MM.1S (cell line): ENCODE measurements at regions not wholly inside any gene's neighbourhood (a gene's known extent, or its start where the extent isn't known, plus 50 kb on each side); places are given as distances from the start of the nearest gene placed in this dataset.

ENCODE experiments used
- EZH2 ChIP-seq: fragments of 300-600 bp; sonication (generic); optimal IDR thresholded peaks from 2 replicates; pipeline ENCODE3; 2017; ENCODE audit warnings: low read depth, mild to moderate bottlenecking, antibody characterized with exemption, low read length, mixed read lengths
- TF ChIP-seq, protein P1 (sequence below): fragments of 300-600 bp; sonication (generic); IDR thresholded peaks from 2 replicates; pipeline ENCODE4 v1.5.1; 2016; ENCODE audit warnings: antibody characterized with exemption, low read length, mixed read lengths

DNA sequence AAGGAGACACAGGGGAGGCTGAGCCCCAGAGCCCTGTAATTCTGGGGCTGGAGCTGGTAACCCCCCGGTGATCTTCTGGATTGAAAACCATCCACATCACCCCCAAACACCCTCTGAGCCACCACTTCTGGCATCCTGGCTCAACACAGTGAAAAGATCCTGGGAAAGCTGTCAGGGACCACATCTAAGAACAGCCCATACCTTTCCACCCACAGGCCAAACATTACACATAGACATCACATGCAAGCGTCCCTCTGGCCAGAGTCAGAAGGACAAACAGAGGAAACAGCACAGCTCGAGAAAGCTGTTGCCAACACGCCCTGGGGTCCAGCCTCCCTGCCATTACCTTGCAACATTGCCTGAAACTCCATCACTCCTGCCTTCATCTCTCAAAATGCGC lies 469.5 kb downstream of the SOX6 start:
- TF ChIP-seq, protein P1, sequence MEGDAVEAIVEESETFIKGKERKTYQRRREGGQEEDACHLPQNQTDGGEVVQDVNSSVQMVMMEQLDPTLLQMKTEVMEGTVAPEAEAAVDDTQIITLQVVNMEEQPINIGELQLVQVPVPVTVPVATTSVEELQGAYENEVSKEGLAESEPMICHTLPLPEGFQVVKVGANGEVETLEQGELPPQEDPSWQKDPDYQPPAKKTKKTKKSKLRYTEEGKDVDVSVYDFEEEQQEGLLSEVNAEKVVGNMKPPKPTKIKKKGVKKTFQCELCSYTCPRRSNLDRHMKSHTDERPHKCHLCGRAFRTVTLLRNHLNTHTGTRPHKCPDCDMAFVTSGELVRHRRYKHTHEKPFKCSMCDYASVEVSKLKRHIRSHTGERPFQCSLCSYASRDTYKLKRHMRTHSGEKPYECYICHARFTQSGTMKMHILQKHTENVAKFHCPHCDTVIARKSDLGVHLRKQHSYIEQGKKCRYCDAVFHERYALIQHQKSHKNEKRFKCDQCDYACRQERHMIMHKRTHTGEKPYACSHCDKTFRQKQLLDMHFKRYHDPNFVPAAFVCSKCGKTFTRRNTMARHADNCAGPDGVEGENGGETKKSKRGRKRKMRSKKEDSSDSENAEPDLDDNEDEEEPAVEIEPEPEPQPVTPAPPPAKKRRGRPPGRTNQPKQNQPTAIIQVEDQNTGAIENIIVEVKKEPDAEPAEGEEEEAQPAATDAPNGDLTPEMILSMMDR: no peak
- no peak for TF ChIP-seq EZH2
